SIG-M5 treated with dmso at 0.1 percent for 504 hours (cell line): ENCODE measurements at regions not wholly inside any gene's neighbourhood (a gene's known extent, or its start where the extent isn't known, plus 50 kb on each side); places are given as distances from the start of the nearest gene placed in this dataset.

Source experiments
- DNase-seq: peaks from one replicate; lab custom pipeline; 2025; ENCODE audit not compliant: unreplicated experiment; lab: John Stamatoyannopoulos, UW

DNA sequence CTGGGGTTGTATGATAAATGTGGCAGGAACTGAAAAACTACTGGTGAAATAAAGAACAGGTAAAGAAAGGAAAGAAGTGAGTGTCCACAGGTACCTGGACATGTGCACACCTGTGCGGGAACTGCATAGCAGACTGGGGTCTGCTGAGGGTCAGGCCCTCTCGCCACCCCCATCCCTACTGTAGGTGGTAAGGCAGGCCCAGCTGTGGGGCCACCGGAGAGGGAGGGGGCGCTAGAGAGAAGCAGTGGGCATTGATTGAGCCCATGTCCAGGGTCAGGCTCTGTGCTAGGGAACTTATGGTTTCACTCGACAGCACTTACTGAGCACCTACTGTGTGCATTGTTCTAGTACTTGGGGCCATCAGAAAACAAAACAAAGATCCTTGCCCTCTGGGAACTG, 400.5 kb downstream of the MATN1 start:
- DNase-seq = no peak

DNA sequence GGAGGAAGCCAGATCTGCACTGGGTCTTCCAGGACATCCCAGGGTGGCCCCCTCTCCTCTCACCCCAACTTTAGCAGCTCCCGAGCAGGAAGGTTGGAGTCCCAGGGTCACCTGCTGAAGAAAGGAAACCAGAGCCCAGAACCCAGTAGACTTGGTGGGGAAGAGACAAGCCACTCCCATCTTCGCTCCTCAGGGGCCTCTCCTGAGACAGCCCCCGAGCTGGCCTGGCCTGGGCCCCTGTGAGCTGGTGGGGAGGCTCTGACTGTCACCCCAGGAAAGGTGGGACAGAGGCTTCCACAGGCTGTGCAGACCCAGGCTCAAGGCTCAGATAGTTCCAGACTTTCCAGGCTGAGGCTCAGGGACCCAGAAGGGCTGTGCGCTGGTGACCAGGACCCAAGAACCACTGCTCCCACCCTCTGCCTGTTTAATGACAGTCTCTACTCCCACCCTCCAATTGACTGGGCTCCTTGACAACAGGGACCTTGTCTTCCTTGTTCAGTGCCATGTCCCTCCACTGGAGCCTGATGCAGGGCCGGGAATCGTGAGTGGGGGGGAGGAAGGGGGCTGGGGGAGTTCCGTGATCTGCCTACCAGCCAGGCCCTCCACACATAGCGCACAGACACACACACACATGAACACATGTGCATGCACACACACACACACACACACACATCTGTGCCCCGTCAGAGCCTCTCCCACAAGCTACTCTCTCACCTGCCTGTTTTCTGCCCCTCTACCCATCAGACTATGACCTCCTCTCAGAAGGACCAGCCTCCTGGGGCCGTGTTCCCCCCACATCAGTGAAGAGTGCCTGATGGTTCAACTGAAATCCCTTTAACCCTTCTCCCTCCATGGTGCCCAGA, 401.2 kb downstream of the MATN1 start:
- no peak for DNase-seq

DNA sequence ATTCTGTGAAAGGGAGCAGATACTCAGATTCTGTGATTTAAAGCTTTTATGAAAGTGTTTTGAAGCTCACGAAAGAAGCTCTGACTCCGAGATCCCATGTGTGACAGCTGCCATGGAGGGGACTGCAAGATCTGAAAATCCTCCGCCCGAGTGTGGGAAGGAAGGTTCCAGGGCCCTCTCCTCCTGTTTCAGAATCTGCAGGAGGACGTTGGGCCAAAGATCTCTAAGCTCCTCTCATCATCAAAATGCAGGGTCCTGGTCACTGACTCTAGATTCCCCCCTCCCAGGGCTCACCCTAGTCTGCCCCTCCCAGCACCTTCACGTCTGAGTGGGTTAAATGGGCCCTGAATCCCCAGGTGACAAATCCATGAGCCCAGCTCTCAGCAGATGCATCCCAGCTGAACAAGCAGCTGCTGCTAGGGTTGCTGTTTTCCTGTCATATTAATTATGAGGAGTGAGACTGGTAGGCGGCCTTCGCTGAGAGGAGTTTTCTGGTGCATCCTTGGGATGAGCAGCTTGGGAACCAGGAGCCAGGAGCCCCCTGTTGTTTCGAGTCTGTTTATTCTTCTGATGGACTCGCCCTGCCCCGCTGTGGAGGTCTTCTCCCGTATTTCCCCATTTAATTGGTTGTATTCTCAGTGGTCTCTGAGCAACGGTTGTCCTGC, 402.0 kb downstream of the MATN1 start:
- no peak for DNase-seq

DNA sequence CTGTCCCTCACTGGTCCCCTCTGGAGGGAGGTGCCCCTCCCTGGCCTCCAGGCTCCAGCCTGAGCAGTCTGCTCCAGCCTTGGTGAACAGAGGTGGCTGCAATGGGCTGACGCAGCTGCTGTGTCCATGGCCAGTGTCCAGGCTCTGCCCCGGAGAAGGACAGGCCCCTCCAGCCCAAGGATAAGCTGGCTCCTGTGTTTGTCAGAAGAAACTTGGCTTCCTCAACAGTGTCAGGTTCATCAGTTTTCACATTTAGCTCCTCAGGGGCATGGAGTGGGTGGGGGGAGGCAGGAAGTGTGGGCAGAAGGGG, 402.8 kb downstream of the MATN1 start:
- no peak for DNase-seq

DNA sequence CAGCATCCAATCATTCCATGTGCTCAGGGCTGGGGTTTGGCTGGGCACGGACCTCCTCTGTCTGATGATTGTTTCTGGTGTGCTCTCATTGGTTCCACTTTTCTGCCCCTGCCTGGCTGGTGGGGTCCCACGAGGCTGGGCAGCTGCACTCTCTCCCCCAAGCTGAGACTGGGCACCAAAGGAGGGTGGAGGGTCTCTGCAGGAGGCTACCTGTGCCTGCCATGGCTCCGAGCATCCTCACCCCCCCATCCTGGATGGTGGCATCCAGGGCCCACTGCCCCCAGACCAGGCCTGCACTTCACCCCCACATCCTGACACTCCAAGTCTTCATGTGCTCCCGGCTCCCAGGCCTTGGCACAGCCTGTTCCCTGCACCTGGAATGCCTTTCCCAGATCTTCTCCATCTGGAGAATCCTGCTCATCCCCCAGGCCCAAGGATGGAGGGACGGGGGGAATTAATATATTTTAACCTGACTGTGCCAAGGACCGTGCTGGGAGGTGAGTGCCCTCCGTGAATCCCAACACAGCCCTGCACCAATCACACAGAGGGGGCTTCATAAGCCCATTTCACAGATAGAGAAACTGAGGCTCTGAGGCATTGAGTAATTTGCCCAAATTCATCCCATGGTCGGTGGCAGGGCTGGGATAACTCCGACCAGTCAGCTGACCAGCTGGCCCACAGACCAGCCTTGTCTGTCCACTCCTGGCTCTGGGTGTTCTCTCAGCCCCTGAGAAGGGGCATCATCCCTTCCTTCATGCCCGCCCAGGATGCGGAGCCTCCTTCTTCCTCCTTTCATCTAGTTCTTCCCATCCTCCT, 403.4 kb downstream of the MATN1 start:
- DNase-seq = no peak

DNA sequence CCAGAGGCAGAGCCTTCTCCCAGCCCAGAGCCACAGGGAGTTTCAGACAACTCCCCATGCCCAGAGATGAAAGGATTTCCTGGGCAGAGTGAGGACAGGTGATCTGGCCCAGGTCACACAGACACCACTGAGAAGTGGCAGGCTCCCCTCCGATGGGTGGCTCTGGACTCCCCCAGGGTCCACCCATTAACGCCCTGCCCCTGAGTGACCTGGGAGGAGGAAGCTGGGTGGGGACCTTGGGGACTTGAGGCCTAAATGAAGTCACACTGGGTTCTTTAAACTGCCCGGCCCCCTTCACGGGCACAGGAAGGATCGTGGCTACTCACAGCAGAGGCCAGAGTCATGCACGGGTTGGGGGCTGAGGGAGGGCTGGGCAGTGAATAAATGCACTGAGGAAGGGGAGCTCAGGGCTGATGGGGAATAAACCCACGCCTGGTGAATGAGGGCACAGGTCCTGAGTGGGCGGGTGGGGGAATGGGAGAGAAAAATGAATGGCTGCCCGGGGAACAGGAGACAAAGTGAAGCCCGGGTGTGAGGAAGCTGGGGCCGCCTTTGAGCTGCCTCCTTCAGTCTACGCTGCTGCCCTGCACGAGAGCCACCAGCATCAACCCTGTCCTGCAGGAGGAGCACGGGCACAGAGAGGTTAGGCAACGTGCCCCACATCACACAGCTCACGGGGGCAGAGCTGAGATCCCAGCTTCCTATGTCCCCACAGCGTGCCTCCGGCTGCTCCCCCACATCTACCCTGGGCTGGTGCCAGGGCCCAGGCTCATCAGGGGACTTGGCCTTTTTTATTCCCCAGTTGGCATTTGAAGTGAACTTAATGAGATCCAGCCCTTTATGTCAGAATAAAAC, 404.3 kb downstream of the MATN1 start:
- DNase-seq = no peak

DNA sequence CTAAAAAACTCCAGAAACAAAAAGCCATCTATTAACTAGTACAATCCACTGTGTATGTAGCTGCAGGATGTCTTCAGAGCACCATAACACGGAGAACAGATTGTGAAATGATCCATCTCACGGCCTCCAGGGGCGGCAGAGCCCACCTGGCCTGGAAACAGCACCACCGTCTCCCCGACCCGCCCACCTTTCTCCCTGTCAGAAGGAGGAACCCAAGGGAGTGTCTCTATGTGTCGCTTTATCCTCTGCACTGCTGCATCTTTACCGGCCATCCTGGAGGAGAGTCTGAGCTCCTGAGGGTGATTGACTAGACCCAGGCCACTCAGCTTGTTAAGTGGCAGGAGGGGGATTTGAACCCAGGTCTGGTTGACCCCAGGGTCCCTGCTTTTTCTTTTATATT, 405.0 kb downstream of the MATN1 start:
- no peak for DNase-seq

DNA sequence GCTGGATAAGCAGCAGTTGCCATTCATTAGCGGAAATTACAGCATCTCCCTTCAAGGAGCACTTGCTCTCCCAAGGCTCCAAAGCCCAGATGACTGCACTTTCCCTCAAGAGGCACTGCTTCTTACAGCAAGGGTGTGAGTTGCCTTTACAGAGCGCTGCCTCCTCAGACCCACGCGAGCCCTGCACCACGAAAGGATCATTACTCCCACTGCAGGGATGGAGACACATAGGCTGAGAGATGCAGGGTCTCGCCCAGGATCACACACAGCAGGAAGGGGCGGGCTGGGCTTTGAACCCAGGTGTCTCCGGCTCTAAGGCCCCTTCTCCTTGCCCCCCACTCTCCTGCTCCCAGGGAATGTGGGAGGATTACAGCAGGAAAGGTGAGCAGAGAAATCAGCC, 405.5 kb downstream of the MATN1 start:
- DNase-seq = no peak

DNA sequence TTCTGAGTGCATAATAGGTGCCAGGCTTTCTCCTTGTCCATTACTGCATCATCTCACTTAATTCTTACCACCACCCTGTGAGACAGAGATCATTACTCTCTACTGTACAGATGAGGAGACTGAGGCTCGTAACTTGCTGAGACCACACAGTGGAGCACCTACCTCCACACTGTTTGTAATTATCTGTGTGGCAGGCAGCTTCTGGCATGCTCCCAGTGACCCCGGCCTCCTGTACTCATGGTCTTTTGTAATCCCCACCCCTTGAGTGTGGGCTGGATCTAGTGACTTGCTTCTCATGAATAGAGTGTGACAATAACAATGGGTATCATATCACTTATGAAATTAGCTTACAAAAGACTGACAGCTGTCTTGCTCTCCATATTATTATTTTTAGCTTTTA, 407.3 kb downstream of the MATN1 start:
- DNase-seq = no peak

DNA sequence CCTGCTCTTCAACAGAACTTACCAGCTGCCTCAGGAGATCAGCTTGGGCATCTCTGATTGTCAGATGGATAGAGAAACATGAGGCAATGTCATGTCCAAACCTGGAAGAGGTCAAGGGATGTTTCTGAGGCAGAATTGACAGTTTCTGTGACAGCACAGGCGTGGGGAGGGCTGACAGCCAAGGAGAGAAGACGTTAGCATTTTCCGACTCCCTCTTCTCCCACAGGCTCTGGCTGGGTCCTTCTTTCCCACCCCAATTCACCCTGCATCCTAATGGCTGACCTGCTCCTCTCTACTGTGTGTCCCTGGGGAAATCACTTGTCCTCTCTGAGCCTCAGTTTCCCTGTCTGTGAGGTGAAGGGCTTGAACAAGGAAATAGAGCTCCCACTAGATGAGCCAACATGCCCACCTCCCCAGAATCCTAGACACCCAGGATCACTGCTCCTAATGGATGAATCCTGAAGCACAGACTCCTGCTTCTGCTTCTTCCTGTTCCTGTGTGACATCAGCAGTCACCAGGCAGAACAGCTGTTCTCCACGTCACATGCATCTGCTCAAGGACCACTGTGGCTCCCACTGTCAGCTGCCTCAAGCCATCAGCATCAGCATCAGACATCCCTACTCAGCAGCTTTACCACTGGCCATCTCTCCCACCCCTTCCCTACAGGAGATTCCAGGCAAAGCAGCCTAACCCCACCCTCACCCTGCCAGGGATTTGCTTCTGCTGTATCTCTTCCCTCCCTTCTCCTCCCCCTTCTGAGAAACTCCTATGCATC, 408.0 kb downstream of the MATN1 start:
- no peak for DNase-seq

DNA sequence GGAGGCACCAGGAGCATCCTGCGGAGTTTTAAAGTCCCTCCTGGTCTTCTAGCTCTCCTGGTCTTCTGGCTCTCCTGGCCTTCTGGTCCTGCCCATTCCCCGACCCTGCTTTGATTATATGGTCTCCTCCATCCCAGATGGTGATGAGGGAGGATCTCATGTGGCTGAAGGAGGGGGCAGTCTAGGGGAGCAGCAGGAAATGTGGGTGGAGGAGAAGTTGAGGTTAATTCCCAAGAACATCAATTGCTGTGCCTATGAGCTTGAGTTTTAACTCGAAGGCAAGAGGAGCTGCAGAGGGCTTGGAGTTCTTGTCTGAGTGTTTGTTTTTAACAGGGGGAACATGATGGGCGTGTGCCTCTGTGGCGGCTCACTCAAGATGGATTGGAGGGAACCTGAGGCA, 408.8 kb downstream of the MATN1 start:
- no peak for DNase-seq

DNA sequence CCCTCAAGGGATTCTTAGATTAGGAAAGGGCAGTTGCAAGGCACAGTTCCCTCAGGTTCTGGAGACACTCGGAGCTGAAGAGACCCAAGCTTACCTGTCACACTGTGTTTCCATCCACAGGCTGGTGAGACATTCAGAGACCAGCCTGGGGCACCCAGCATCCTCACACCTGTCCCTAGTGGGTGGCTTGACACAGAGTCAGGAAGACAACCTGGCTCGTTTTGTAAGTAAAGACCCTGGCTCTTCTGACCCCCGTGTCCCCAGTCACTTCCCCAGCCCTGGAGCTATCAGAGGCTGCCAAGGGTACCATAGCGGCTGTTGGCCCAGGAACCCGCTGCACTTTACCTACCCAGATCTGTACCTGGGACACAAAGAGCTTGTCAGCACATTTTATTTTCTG, 409.8 kb downstream of the MATN1 start:
- DNase-seq = no peak

DNA sequence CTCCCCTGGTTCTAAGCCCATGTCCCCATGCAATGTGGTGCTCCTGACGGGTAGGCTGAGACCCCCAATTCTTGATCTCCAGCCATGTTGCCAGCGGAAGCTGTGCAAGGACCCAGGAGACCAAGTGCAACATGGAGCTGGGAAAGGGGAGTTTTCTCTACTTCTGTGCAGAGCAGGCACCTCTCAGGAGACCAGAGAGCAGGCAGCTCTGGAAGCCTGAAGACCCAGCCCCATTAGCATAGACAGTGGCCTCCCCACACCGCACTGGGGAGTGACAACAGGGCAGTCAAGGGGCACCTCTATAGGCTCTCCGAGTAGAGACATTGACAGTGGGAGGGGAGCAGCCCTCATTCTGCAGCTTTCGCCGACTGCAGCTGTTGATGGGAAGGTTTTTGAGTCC, 410.2 kb downstream of the MATN1 start:
- no peak for DNase-seq

DNA sequence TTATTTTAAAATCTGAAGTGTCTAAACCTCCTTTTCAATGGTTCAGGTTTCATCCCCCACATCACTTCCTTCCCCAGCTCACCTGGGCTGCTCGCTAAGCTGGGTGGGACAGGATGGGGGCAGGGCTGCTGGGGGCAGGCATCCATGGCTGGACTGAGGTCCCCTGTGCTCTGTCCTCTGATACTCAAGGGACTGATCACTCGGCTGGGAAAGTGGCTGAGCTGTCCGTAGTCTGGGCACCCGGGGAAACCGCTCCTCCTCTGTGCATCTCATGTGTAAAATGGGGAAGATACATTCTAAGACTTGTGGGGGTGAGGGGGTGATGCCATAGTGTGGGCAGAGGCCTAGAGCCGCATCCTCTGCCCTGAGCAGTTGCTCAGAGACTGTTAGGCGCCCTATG, 411.2 kb downstream of the MATN1 start:
- DNase-seq = no peak

DNA sequence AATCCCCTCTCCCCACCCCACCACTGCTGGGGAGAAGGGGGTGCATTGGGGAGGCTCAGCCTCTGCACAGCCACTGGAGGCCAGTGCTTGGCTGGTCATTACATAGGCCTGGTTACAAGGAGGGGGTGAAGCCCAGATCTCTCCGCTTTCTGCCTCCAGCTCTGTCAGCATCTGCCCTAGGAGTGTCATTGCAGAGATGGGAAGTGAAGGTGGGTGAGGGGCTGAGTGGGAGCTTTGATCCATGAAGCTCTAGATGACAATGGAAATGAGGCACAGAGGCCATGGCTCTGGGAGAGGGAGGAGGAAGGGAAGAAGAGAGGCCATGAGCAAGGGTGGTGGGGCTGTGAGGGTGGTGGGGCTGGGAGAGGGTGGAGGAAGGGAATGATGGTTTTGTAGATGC, 411.6 kb downstream of the MATN1 start:
- DNase-seq = no peak

DNA sequence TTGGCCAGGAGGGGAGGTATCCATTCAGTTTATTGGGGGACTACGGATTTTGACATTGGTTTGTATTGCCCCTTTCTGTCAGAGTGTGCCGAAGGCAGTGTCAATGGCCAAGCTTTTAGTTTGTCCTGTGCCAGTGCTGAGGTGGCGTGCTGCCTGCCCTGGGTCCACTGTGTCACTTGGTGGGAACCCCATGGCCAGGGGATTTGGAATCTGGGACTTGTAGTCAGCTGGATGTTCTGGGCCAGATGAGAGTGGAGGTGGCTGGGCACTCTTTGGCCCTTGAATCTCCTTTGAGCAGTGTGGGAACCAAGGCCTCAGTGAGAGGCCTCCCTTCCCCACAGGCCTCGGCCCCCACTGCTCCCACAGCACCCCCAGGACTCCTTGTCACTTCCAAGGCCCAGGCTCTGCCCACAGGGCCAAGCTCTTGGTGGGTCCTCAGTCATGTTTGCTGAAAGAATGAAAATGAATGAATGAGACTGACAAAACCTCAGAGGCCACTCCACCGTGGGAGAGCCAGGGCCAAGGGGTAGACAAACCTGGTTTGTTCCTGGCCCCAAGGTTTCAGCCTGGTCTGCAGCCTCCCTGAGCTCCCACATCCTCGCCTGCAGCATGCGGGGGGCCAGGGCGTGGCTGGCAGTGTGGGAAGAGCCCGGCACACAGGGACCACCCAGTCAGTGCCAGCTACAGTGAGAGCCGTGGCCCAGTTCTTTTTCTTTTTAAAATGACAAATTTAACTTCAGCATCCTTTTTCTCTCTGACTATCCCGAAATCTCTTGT, 412.2 kb downstream of the MATN1 start:
- DNase-seq = no peak

DNA sequence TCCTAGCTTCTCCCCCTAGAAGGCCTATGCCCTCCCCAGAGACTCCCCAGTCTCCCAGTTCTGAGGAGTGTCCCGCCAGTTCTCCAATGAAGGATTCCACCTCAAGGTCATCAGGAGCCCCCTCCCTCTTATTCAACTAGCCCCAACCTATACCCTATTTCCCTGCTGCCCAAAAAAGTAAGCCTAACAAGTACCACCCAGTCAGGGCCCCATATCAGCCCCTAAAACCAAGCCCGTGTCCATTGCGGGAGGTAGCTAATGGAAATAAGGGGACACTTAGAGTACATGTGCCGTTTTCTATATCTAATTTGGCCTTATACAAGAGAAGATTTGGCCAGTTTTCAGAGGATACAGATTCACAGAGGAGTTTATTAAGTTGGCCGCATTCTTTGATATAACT, 416.2 kb downstream of the MATN1 start:
- DNase-seq = no peak

DNA sequence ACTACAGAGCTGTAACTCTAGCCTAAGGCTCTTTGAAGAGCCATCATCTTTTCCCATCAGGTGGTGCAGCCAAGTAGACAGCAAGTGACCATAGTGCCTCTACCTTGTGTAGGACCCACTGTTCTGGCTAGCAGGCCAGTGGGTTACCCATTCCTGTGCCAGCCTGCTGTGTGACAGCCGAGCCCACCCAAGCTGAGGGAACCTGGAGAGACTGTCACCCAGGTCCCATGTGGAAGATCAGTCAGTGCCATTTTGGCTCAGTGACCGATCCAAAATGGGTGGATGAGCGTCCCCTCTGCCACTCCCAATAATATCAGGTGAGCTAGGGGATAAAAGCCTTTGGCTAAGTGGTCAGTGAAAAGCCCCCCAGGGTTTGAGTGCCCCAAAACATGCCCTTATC, 417.9 kb downstream of the MATN1 start:
- DNase-seq = no peak

DNA sequence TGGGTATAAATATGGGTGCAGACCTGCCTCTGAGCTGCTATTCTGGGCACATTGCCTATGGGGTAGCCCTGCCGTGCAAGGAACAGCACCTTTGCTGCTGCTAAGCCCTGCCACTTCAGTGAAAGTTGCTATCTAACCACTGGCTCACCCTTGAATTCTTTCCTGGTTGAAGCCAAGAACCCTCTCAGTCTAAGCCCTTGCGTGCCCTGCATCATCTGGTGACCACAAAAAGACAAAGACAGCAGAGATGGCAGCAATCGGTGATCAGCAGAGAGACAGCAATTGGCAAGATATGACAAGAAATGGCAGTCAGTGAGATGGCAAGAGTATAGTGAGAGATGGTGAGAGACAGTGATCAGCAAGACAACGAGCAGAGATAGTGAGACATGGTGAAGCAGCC, 418.3 kb downstream of the MATN1 start:
- no peak for DNase-seq

DNA sequence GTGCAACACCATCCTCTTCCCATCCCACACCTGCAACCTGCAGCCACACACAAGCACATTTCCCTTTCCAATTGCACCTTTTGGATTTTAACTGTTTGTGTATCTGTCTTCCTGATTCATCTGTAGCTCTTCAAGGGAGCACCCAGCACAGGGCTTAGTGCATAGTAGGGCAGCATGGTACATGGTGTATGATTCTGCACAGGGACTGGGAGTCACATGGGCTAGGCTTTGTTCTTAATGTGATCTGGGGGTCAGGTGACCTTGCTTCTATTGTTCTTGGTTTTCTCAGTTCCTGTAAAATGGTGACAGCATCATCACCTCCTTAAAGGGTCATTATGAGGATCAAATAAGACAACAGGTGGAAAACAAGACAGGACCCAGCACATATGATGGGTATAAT, 419.3 kb downstream of the MATN1 start:
- no peak for DNase-seq
